MM.1S (cell line): ENCODE measurements at regions not wholly inside any gene's neighbourhood (a gene's known extent, or its start where the extent isn't known, plus 50 kb on each side); places are given as distances from the start of the nearest gene placed in this dataset.

Experiments
- DNase-seq: peaks from one replicate; pipeline ENCODE4 v3.0.0-alpha.2; 2015
- H2AFZ ChIP-seq: fragments of 300-600 bp; sonication (generic); 2 replicates; pipeline ENCODE4 v1.6.0; 2016; ENCODE audit warnings: antibody characterized with exemption, low read length
- H3F3A ChIP-seq: fragments of 300-600 bp; sonication (generic); 2 replicates; pipeline ENCODE4 v1.6.1; 2016; ENCODE audit warnings: mild to moderate bottlenecking, antibody characterized with exemption, low read length, moderate library complexity, mixed read lengths; ENCODE audit not compliant: insufficient read depth
- H3K27ac ChIP-seq: fragments of 300-600 bp; sonication (generic); 2 replicates; pipeline ENCODE4 v1.5.1; 2016; ENCODE audit warnings: mild to moderate bottlenecking, low read length
- H3K27me3 ChIP-seq: fragments of 300-600 bp; sonication (generic); replicated peaks from 2 replicates; pipeline ENCODE4 v1.6.0; 2016; ENCODE audit warnings: low read length; ENCODE audit not compliant: insufficient read depth
- H3K36me3 ChIP-seq: fragments of 300-600 bp; sonication (generic); replicated peaks from 2 replicates; pipeline ENCODE4 v1.6.1; 2016; ENCODE audit warnings: mild to moderate bottlenecking, low read length, mixed read lengths; ENCODE audit not compliant: insufficient read depth
- H3K4me1 ChIP-seq: fragments of 300-600 bp; sonication (generic); 2 replicates; pipeline ENCODE4 v1.6.1; 2016; ENCODE audit warnings: low read length, mixed read lengths
- H3K4me2 ChIP-seq: fragments of 300-600 bp; sonication (generic); 2 replicates; pipeline ENCODE4 v1.6.0; 2016; ENCODE audit warnings: low read depth, low read length
- H3K4me3 ChIP-seq: fragments of 300-600 bp; sonication (generic); 2 replicates; pipeline ENCODE4 v1.5.1; 2016; ENCODE audit warnings: low read length, mixed read lengths
- H3K79me2 ChIP-seq: fragments of 300-600 bp; sonication (generic); 2 replicates; pipeline ENCODE4 v1.6.1; 2016; ENCODE audit warnings: mixed run types, low read length, mixed read lengths
- H3K9ac ChIP-seq: fragments of 300-600 bp; sonication (generic); 2 replicates; pipeline ENCODE4 v1.6.1; 2016; ENCODE audit warnings: low read length, mixed read lengths
- H3K9me2 ChIP-seq: fragments of 300-600 bp; sonication (generic); replicated peaks from 2 replicates; pipeline ENCODE4 v1.6.1; 2016; ENCODE audit warnings: mild to moderate bottlenecking, low read length, mixed read lengths; ENCODE audit not compliant: insufficient read depth
- H3K9me3 ChIP-seq: fragments of 300-600 bp; sonication (generic); replicated peaks from 2 replicates; pipeline ENCODE4 v1.6.1; 2016; ENCODE audit warnings: mild to moderate bottlenecking, low read length, mixed read lengths; ENCODE audit not compliant: insufficient read depth
- H4K20me1 ChIP-seq: fragments of 300-600 bp; sonication (generic); 2 replicates; pipeline ENCODE4 v1.6.1; 2016; ENCODE audit warnings: mild to moderate bottlenecking, low read length, moderate library complexity, mixed read lengths; ENCODE audit not compliant: insufficient read depth
- EZH2 ChIP-seq: fragments of 300-600 bp; sonication (generic); optimal IDR thresholded peaks from 2 replicates; pipeline ENCODE3; 2017; ENCODE audit warnings: low read depth, mild to moderate bottlenecking, antibody characterized with exemption, low read length, mixed read lengths
- EZH2phosphoT487 ChIP-seq: fragments of 300-600 bp; sonication (generic); IDR thresholded peaks from 2 replicates; pipeline ENCODE4 v1.6.1; 2018; ENCODE audit warnings: antibody characterized with exemption, low read length
- TF ChIP-seq, protein P1 (sequence below): fragments of 300-600 bp; sonication (generic); IDR thresholded peaks from 2 replicates; pipeline ENCODE4 v1.5.1; 2016; ENCODE audit warnings: antibody characterized with exemption, low read length, mixed read lengths

DNA sequence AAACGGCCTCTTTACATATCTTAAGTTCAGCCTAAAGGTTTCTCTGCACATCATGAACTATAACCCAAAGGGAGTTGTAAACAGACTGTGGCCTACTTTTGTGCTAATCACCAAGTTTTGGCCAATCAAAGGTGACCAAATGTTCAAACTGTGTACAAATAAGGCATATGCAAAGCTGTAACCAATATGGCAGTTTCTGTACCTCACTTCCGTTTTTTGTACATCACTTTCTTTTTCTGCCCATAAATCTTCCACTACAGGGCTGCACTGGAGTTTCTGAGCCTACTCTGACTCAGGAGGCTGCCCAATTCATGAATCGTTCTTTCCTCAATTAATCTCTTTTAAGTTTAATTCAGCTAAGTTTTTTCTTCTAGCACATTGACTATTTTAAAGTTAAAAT, 318.7 kb downstream of the SLC7A11 start:
- Histone ChIP-seq H3K4me3 (no peak overlapping the region), H3F3A (no peaks in the 10 kb centered on the region), H3K4me2 (no peak overlapping the region), H3K9me3 (no peaks in the 10 kb centered on the region), H3K9ac (no peak overlapping the region), H3K36me3 (no peaks in the 10 kb centered on the region), H2AFZ (no peak overlapping the region), H4K20me1 (no peaks in the 10 kb centered on the region), H3K27ac (no peak overlapping the region), H3K27me3 (no peaks in the 10 kb centered on the region), H3K79me2 (no peaks in the 10 kb centered on the region), H3K9me2 (no peaks in the 10 kb centered on the region), H3K4me1 (no peaks in the 10 kb centered on the region)
- TF ChIP-seq, protein P1, sequence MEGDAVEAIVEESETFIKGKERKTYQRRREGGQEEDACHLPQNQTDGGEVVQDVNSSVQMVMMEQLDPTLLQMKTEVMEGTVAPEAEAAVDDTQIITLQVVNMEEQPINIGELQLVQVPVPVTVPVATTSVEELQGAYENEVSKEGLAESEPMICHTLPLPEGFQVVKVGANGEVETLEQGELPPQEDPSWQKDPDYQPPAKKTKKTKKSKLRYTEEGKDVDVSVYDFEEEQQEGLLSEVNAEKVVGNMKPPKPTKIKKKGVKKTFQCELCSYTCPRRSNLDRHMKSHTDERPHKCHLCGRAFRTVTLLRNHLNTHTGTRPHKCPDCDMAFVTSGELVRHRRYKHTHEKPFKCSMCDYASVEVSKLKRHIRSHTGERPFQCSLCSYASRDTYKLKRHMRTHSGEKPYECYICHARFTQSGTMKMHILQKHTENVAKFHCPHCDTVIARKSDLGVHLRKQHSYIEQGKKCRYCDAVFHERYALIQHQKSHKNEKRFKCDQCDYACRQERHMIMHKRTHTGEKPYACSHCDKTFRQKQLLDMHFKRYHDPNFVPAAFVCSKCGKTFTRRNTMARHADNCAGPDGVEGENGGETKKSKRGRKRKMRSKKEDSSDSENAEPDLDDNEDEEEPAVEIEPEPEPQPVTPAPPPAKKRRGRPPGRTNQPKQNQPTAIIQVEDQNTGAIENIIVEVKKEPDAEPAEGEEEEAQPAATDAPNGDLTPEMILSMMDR = no peak
- TF ChIP-seq EZH2 = no peak
- no peak for TF ChIP-seq EZH2phosphoT487
- no peak for DNase-seq

DNA sequence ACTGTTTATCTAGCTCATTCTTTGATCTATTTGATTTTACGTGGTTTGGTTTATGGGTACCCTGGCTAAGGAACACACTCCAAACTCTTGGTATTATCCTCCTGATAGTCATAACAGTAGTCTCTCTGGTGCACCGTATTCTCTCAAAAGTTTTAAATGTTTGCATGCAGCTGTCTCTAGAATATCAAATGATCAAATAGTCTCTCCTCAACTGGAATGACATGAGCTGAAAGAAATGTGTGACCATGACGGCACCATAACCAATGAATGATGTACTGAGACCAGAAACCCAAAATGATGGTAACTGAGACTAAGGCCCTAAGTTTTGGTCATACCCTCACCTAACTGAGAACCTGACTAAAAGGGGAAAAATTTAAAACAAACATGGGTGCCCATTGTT, 319.4 kb downstream of the SLC7A11 start:
- no peak overlapping the region for H3K9ac ChIP-seq
- DNase-seq = no peak
- no peak overlapping the region for H3K27ac ChIP-seq
- no peaks in the 10 kb centered on the region for H3F3A ChIP-seq
- TF ChIP-seq EZH2 = no peak
- no peak for TF ChIP-seq EZH2phosphoT487
- TF ChIP-seq, protein P1 = no peak
- no peaks in the 10 kb centered on the region for H4K20me1 ChIP-seq
- no peak overlapping the region for H3K4me2 ChIP-seq
- H3K4me1 ChIP-seq = no peaks in the 10 kb centered on the region
- H3K27me3 ChIP-seq = no peaks in the 10 kb centered on the region
- no peaks in the 10 kb centered on the region for H3K9me3 ChIP-seq
- no peak overlapping the region for H3K4me3 ChIP-seq
- no peak overlapping the region for H2AFZ ChIP-seq
- H3K36me3 ChIP-seq = no peaks in the 10 kb centered on the region
- H3K79me2 ChIP-seq = no peaks in the 10 kb centered on the region
- H3K9me2 ChIP-seq = no peaks in the 10 kb centered on the region

DNA sequence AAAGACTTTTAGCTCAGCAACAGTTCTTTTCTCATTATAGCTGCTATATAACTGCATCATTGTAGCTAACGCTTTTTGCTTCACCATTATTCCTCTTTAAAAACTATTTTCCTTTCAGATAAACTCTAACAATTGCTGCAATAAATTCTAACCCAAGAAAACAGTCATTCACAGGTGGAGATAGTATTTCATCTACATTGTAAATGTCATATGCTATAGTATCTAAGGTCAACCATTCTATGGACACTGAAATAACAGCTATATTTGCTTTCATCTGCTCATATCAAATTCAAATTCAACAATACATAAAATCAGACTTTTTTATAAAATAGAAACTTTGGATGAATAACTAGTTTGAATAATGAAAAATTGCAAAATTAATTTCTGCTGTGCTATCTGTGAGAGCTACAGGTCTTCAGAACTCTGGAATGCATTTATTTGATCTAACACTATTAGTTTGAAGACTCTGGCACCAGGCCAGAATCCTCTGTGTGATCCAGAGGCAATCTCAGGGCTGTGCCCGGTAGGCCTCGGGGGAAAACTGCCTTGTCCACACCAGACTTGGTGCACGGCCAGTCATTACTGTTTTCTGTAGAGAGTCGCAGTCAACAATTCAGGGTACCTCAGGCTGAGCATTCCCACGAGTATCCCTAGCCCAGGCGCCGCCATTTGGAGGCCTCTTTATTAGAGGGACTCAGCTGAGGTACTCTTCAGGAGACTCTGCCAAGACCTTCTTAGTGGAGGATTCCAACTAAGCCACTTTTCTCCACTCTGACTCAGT, 332.4 kb downstream of the SLC7A11 start:
- Histone ChIP-seq H3K4me3 (no peak overlapping the region), H3K9ac (no peak overlapping the region), H3F3A (no peaks in the 10 kb centered on the region), H3K4me2 (no peak overlapping the region), H3K27ac (no peak overlapping the region), H3K36me3 (no peaks in the 10 kb centered on the region), H4K20me1 (no peaks in the 10 kb centered on the region), H2AFZ (no peak overlapping the region), H3K27me3 (no peaks in the 10 kb centered on the region), H3K9me3 (no peaks in the 10 kb centered on the region), H3K79me2 (no peaks in the 10 kb centered on the region), H3K9me2 (no peaks in the 10 kb centered on the region), H3K4me1 (no peaks in the 10 kb centered on the region)
- no peak for TF ChIP-seq EZH2
- TF ChIP-seq, protein P1 = no peak
- TF ChIP-seq EZH2phosphoT487 = no peak
- DNase-seq = no peak
